H1 (cell line): ENCODE measurements at regions not wholly inside any gene's neighbourhood (a gene's known extent, or its start where the extent isn't known, plus 50 kb on each side); places are given as distances from the start of the nearest gene placed in this dataset.

Source experiments
- CTCF ChIA-PET: fragments of 300-600 bp; sonication (Branson Sonifier 250); formaldehyde crosslinking; loops from one replicate; lab custom pipeline; 2021; ENCODE audit not compliant: partially characterized antibody; lab: Charles Lee
- POLR2A ChIA-PET: fragments of 300-600 bp; sonication (Branson Sonifier 250); formaldehyde crosslinking; loops from one replicate; lab custom pipeline; 2021; ENCODE audit warnings: inconsistent platforms; ENCODE audit not compliant: partially characterized antibody; lab: Charles Lee
- DNase-seq, 2 experiments: peaks; one replicate each; pipeline versions ENCODE4 v3.0.0 to v3.0.0-alpha.2; 2010 to 2022; ENCODE audit warnings: low spot score in 2 of 2, low read depth in 1 of 2, mixed read lengths in 1 of 2
- FAIRE-seq: peaks from 2 replicates; lab custom pipeline; 2011; peaks lifted over from hg19 to GRCh38; lab: Jason Lieb, UNC
- H2AFZ ChIP-seq: 2 replicates; pipeline ENCODE4 v1.8.1; 2012; ENCODE audit warnings: low read length, inconsistent platforms
- H2AK5ac ChIP-seq: 2 replicates; pipeline ENCODE4 v1.6.1; 2013; ENCODE audit warnings: low read depth, low read length
- H2BK120ac ChIP-seq: replicated peaks from 2 replicates; pipeline ENCODE3; 2013; ENCODE audit warnings: low read depth, low read length, inconsistent platforms
- H2BK12ac ChIP-seq: 2 replicates; pipeline ENCODE4 v1.6.1; 2013; ENCODE audit warnings: low read depth, low read length
- H2BK15ac ChIP-seq: 2 replicates; pipeline ENCODE4 v1.6.1; 2013; ENCODE audit warnings: low read length
- H2BK20ac ChIP-seq: 2 replicates; pipeline ENCODE4 v1.6.1; 2013; ENCODE audit warnings: low read length
- H2BK5ac ChIP-seq: 2 replicates; pipeline ENCODE4 v1.6.1; 2013; ENCODE audit warnings: low read depth, low read length
- H3K14ac ChIP-seq: 2 replicates; pipeline ENCODE4 v1.6.1; 2013; ENCODE audit warnings: inconsistent platforms; ENCODE audit not compliant: insufficient read length
- H3K18ac ChIP-seq: 2 replicates; pipeline ENCODE4 v1.6.1; 2013; ENCODE audit warnings: low read length; ENCODE audit errors: extremely low read depth
- H3K23ac ChIP-seq: 2 replicates; pipeline ENCODE4 v1.6.1; 2013; ENCODE audit warnings: inconsistent platforms; ENCODE audit not compliant: insufficient read length
- H3K23me2 ChIP-seq: 2 replicates; pipeline ENCODE4 v1.6.1; 2013; ENCODE audit warnings: low read depth, low read length
- H3K27ac ChIP-seq: 2 replicates; pipeline ENCODE4 v1.6.1; 2011; ENCODE audit warnings: low read depth, low read length, inconsistent platforms
- H3K27me3 ChIP-seq, 4 experiments: replicated peaks in 1 of 4; 1 replicate in 1 of 4; 2 replicates in 3 of 4; pipeline versions ENCODE4 v1.6.1 to v1.8.1; 2011 to 2013; ENCODE audit warnings: low read length in 3 of 4, mild to moderate bottlenecking in 3 of 4, inconsistent platforms in 2 of 4, mixed read lengths in 2 of 4, moderate library complexity in 1 of 4; ENCODE audit not compliant: control insufficient read depth in 3 of 4, insufficient read depth in 3 of 4; ENCODE audit errors: extremely low read depth in 1 of 4
- H3K36me3 ChIP-seq, 4 experiments: 2 replicates each; pipeline versions ENCODE4 v1.6.1 to v1.8.1; 2011 to 2013; ENCODE audit warnings: mild to moderate bottlenecking in 4 of 4, low read length in 3 of 4, moderate library complexity in 2 of 4, control low read depth in 1 of 4, inconsistent platforms in 1 of 4; ENCODE audit not compliant: insufficient read depth in 4 of 4, control insufficient read depth in 2 of 4
- H3K4ac ChIP-seq: replicated peaks from 2 replicates; pipeline ENCODE3; 2013; ENCODE audit warnings: low read length, low read depth, mixed read lengths, inconsistent platforms; ENCODE audit not compliant: insufficient read length
- H3K4me1 ChIP-seq, 4 experiments: replicated peaks in 1 of 4; 1 replicate in 1 of 4; 2 replicates in 3 of 4; pipeline versions ENCODE4 v1.6.1 to v1.8.1; 2011 to 2013; ENCODE audit warnings: low read length in 3 of 4, inconsistent platforms in 2 of 4, mixed read lengths in 1 of 4; ENCODE audit not compliant: insufficient read depth in 4 of 4, control insufficient read depth in 3 of 4
- H3K4me2 ChIP-seq, 2 experiments: 2 replicates each; pipeline versions ENCODE4 v1.6.1 to v1.8.1; 2011 to 2013; ENCODE audit warnings: low read depth in 2 of 2, low read length in 2 of 2, control low read depth in 1 of 2, inconsistent platforms in 1 of 2, mild to moderate bottlenecking in 1 of 2; ENCODE audit not compliant: insufficient read depth in 1 of 2
- H3K4me3 ChIP-seq, 4 experiments: fragments of 200-600, 300-600 bp in 1 of 4; sonication (generic), shearing (Covaris generic), sonication (Bioruptor Twin) in 1 of 4; 2 replicates each; pipeline versions ENCODE4 v1.5.1 to v1.8.1; 2011 to 2016; ENCODE audit warnings: low read length in 4 of 4, low read depth in 3 of 4, control low read depth in 2 of 4, inconsistent platforms in 2 of 4, mild to moderate bottlenecking in 2 of 4, mixed read lengths in 1 of 4, moderate library complexity in 1 of 4; ENCODE audit not compliant: insufficient read depth in 2 of 4; ENCODE audit errors: extremely low read depth in 1 of 4
- H3K56ac ChIP-seq: replicated peaks from 2 replicates; pipeline ENCODE3; 2013; ENCODE audit warnings: low read depth, mild to moderate bottlenecking, mixed read lengths, low read length, inconsistent platforms; ENCODE audit not compliant: insufficient read length
- H3K79me1 ChIP-seq: 2 replicates; pipeline ENCODE4 v1.6.1; 2013; ENCODE audit warnings: low read depth, low read length, control low read depth
- H3K79me2 ChIP-seq, 2 experiments: 2 replicates each; pipeline versions ENCODE4 v1.6.1 to v1.8.1; 2012 to 2013; ENCODE audit warnings: low read length in 2 of 2, mild to moderate bottlenecking in 2 of 2, inconsistent platforms in 1 of 2; ENCODE audit not compliant: insufficient read depth in 2 of 2, control insufficient read depth in 1 of 2
- H3K9ac ChIP-seq, 4 experiments: replicated peaks in 1 of 4; 1 replicate in 1 of 4; 2 replicates in 3 of 4; pipeline versions ENCODE4 v1.6.1 to v1.8.1; 2011 to 2013; ENCODE audit warnings: low read depth in 3 of 4, low read length in 3 of 4, control low read depth in 2 of 4, mild to moderate bottlenecking in 2 of 4, moderate library complexity in 2 of 4, inconsistent platforms in 1 of 4; ENCODE audit errors: extremely low read depth in 1 of 4
- H3K9me3 ChIP-seq, 2 experiments: 2 replicates each; pipeline versions ENCODE4 v1.6.1 to v1.8.1; 2012 to 2013; ENCODE audit warnings: mild to moderate bottlenecking in 2 of 2, moderate library complexity in 2 of 2, control low read depth in 1 of 2, inconsistent platforms in 1 of 2, low read depth in 1 of 2, low read length in 1 of 2, mixed read lengths in 1 of 2; ENCODE audit not compliant: insufficient read depth in 2 of 2
- H4K20me1 ChIP-seq, 2 experiments: replicated peaks in 1 of 2; 2 replicates each; pipeline versions ENCODE3 to v1.8.1; 2011 to 2013; ENCODE audit warnings: inconsistent platforms in 2 of 2, low read length in 2 of 2, mild to moderate bottlenecking in 1 of 2; ENCODE audit not compliant: insufficient read depth in 2 of 2, control insufficient read depth in 1 of 2
- H4K5ac ChIP-seq: 2 replicates; pipeline ENCODE4 v1.6.1; 2013; ENCODE audit warnings: low read length, low read depth, mixed read lengths, inconsistent platforms; ENCODE audit not compliant: insufficient read length
- H4K8ac ChIP-seq: 2 replicates; pipeline ENCODE4 v1.8.0; 2013; ENCODE audit warnings: mild to moderate bottlenecking, moderate library complexity, low read length, inconsistent platforms; ENCODE audit not compliant: insufficient read depth; ENCODE audit errors: extremely low read depth
- H4K91ac ChIP-seq: replicated peaks from 2 replicates; pipeline ENCODE3; 2013; ENCODE audit warnings: low read length, mixed read lengths, inconsistent platforms; ENCODE audit not compliant: insufficient read length
- BCL11A ChIP-seq, 2 experiments: IDR thresholded peaks; one replicate each; pipeline ENCODE4 v1.6.1; 2011; ENCODE audit warnings: low read depth in 2 of 2, low read length in 2 of 2, mild to moderate bottlenecking in 2 of 2
- BRCA1 ChIP-seq: IDR thresholded peaks from 2 replicates; pipeline ENCODE4 v1.6.1; 2012; ENCODE audit warnings: low read depth, low read length, improper control_type of control experiment
- CHD1 ChIP-seq: IDR thresholded peaks from 2 replicates; pipeline ENCODE4 v1.6.1; 2012; ENCODE audit warnings: low read depth, low read length, improper control_type of control experiment
- EGR1 ChIP-seq: IDR thresholded peaks from 2 replicates; pipeline ENCODE4 v1.6.1; 2011; ENCODE audit warnings: low read depth, low read length, borderline replicate concordance
- KDM5A ChIP-seq: fragments of 200-600 bp; IDR thresholded peaks from 2 replicates; pipeline ENCODE4 v1.7.1; 2012; ENCODE audit warnings: mild to moderate bottlenecking, low read length, inconsistent platforms, mixed read lengths
- MAX ChIP-seq: IDR thresholded peaks from 2 replicates; pipeline ENCODE4 v1.6.1; 2012; ENCODE audit warnings: inconsistent platforms
- NRF1 ChIP-seq: IDR thresholded peaks from 2 replicates; pipeline ENCODE4 v1.6.1; 2011; ENCODE audit warnings: mild to moderate bottlenecking, low read depth, low read length, improper control_type of control experiment
- POLR2AphosphoS5 ChIP-seq: IDR thresholded peaks from 2 replicates; pipeline ENCODE4 v1.6.1; 2011; ENCODE audit warnings: low read depth, low read length
- SIRT6 ChIP-seq: IDR thresholded peaks from one replicate; pipeline ENCODE4 v1.7.1; 2012; ENCODE audit warnings: low read length, inconsistent platforms
- SP1 ChIP-seq: IDR thresholded peaks from 2 replicates; pipeline ENCODE4 v1.6.1; 2011; ENCODE audit warnings: low read depth, low read length
- TBP ChIP-seq: IDR thresholded peaks from 2 replicates; pipeline ENCODE4 v1.6.1; 2011; ENCODE audit warnings: low read depth, low read length, improper control_type of control experiment
- TCF12 ChIP-seq: IDR thresholded peaks from 2 replicates; pipeline ENCODE4 v1.6.1; 2011; ENCODE audit warnings: low read depth, mild to moderate bottlenecking, low read length
- TEAD4 ChIP-seq: IDR thresholded peaks from 2 replicates; pipeline ENCODE4 v1.6.1; 2012; ENCODE audit warnings: low read depth, low read length, inconsistent platforms, mixed read lengths
- WGBS, 2 experiments: shearing (Covaris generic) in 1 of 2; methylation state at CpG; one replicate each; pipeline versions ENCODE4 v1.1.6 to v1.1.7; 2013 to 2015; ENCODE audit warnings: low lambda C conversion rate in 2 of 2, mixed read lengths in 2 of 2, inconsistent platforms in 1 of 2, low coverage in 1 of 2, missing lambda C conversion rate in 1 of 2; ENCODE audit not compliant: insufficient replicate concordance in 2 of 2, insufficient coverage in 1 of 2, insufficient read length in 1 of 2; ENCODE audit errors: extremely low coverage in 1 of 2, missing lambda C conversion rate in 1 of 2; 5-methylcytosine and 5-hydroxymethylcytosine counted together
- TF ChIP-seq, protein P1 (sequence below): IDR thresholded peaks from 2 replicates; pipeline ENCODE4 v1.6.1; 2012; ENCODE audit warnings: low read length, inconsistent platforms

GRCh38 chr4:125461676-125462363, 147.1 kb downstream of the FAT4 start:
- Histone ChIP-seq H3K14ac (no peak overlapping the region), H3K4me1 (no peaks in the 10 kb centered on the region), H3K9me3 (no peaks in the 10 kb centered on the region), H3K36me3 (no peaks in the 10 kb centered on the region), H2BK5ac (no peak overlapping the region), H3K23me2 (no peaks in the 10 kb centered on the region), H4K91ac (no peak overlapping the region), H3K79me1 (no peaks in the 10 kb centered on the region), H3K4ac (no peak overlapping the region), H2BK120ac (no peak overlapping the region), H3K9ac (no peak overlapping the region), H3K56ac (no peak overlapping the region), H3K27ac (no peak overlapping the region), H4K20me1 (no peaks in the 10 kb centered on the region), H2AK5ac (no peak overlapping the region), H3K79me2 (no peaks in the 10 kb centered on the region), H4K8ac (no peak overlapping the region), H3K23ac (no peak overlapping the region), H3K4me3 (no peak overlapping the region), H2AFZ (no peak overlapping the region), H4K5ac (no peak overlapping the region), H3K18ac (no peak overlapping the region), H3K27me3 (no peaks in the 10 kb centered on the region), H3K4me2 (no peak overlapping the region), H2BK12ac (no peak overlapping the region), H2BK20ac (no peak overlapping the region), H2BK15ac (no peak overlapping the region)
- CTCF ChIA-PET: interaction anchor here (0.7 kb wide), 1 partner anchor 181 kb away, joined by 4 read pairs; no protein-coding TSS in a partner anchor
- no peak for FAIRE-seq
- 88% methylated on average over 3 of the region's 3 CpGs; no CpG with 5 or more reads in 1 of the 2 experiments for WGBS, 2 experiments
- no peak for DNase-seq
- POLR2A ChIA-PET: no interaction called here
- TF ChIP-seq SP1 (no peak), TBP (no peak), EGR1 (no peak), TEAD4 (no peak), BCL11A (IDR thresholded peaks at IDR 0.05; ENCODE audit: low read depth in 2 of 2, low read length in 2 of 2) (no peak), POLR2AphosphoS5 (no peak), TCF12 (no peak), MAX (no peak), BRCA1 (no peak), SIRT6 (no peak), KDM5A (no peak), NRF1 (no peak), CHD1 (no peak)
- TF ChIP-seq, protein P1, sequence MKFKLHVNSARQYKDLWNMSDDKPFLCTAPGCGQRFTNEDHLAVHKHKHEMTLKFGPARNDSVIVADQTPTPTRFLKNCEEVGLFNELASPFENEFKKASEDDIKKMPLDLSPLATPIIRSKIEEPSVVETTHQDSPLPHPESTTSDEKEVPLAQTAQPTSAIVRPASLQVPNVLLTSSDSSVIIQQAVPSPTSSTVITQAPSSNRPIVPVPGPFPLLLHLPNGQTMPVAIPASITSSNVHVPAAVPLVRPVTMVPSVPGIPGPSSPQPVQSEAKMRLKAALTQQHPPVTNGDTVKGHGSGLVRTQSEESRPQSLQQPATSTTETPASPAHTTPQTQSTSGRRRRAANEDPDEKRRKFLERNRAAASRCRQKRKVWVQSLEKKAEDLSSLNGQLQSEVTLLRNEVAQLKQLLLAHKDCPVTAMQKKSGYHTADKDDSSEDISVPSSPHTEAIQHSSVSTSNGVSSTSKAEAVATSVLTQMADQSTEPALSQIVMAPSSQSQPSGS: no peak
